Prostate gland (tissue), 2 donors: ENCODE measurements at regions not wholly inside any gene's neighbourhood (a gene's known extent, or its start where the extent isn't known, plus 50 kb on each side); places are given as distances from the start of the nearest gene placed in this dataset.

Experiments used
- DNase-seq: peaks from one replicate; pipeline ENCODE4 v3.0.0-alpha.2; 2019; ENCODE audit warnings: low spot score
- H3K27ac ChIP-seq, 2 donors: fragments of 200-600 bp; sonication (generic); 2 replicates each; pipeline ENCODE4 v1.5.1; 2017 to 2019
- H3K27me3 ChIP-seq: fragments of 200-600 bp; sonication (generic); replicated peaks from 2 replicates; pipeline ENCODE4 v1.5.1; 2019; ENCODE audit not compliant: insufficient read depth
- H3K36me3 ChIP-seq, 2 donors: fragments of 200-600 bp; sonication (generic); 1 replicate in 1 of 2; 2 replicates in 1 of 2; pipeline versions ENCODE4 v1.5.1 to v1.8.1; 2017 to 2019
- H3K4me1 ChIP-seq: fragments of 200-600 bp; sonication (generic); replicated peaks from 2 replicates; pipeline ENCODE4 v1.5.1; 2019
- H3K4me3 ChIP-seq, 2 donors: fragments of 200-600 bp; sonication (generic); 2 replicates each; pipeline ENCODE4 v1.5.1; 2017 to 2019
- H3K9me3 ChIP-seq: fragments of 200-600 bp; sonication (generic); 2 replicates; pipeline ENCODE4 v1.5.1; 2017
- CTCF ChIP-seq, 4 experiments: fragments of 200-600 bp in 2 of 4; fragments of 450-650 bp in 2 of 4; sonication (generic) in 2 of 4; IDR thresholded peaks; 1 replicate in 3 of 4; 2 replicates in 1 of 4; pipeline ENCODE4 v1.5.1; 2016 to 2019; ENCODE audit warnings: antibody characterized with exemption in 4 of 4, mild to moderate bottlenecking in 2 of 4, moderate library complexity in 2 of 4
- POLR2A ChIP-seq: fragments of 450-650 bp; IDR thresholded peaks from one replicate; pipeline ENCODE4 v1.6.1; 2016; ENCODE audit warnings: antibody characterized with exemption, mild to moderate bottlenecking
- POLR2AphosphoS5 ChIP-seq: sonication (generic); formaldehyde crosslinking; IDR thresholded peaks from one replicate; pipeline ENCODE4 v1.6.1; 2017; ENCODE audit warnings: antibody characterized with exemption
- WGBS: methylation state at CpG from one replicate; pipeline ENCODE4 v1.1.5; 2018; 5-methylcytosine and 5-hydroxymethylcytosine counted together
- intact Hi-C: fragments of 100-400 bp; cut with DNase I; formaldehyde crosslinking; loops from one replicate; pipeline ENCODE4 v1.14.2; 2022

- 17% methylated on average over 6 of the region's 6 CpGs for WGBS
- Histone ChIP-seq H3K4me3 (no peak overlapping the region), H3K27ac (no peak overlapping the region), H3K36me3 (no peaks in the 10 kb centered on the region), H3K4me1 (no peaks in the 10 kb centered on the region), H3K27me3 (no peaks in the 10 kb centered on the region), H3K9me3 (no peaks in the 10 kb centered on the region)
- no peak for DNase-seq
- TF ChIP-seq POLR2AphosphoS5 (no peak), CTCF (IDR thresholded peaks at IDR 0.05) (no peak), POLR2A (no peak)
- intact Hi-C loops, result no loop called here
Observed at GRCh38 chr13:54133746-54134145, 1105.1 kb downstream of the OLFM4 start.

GRCh38 chr13:54144828-54145227, 1116.2 kb downstream of the OLFM4 start:
- no peaks in the 10 kb centered on the region for H3K9me3 ChIP-seq
- no peak overlapping the region for H3K4me3 ChIP-seq

GRCh38 chr13:54150851-54151250, 1122.2 kb downstream of the OLFM4 start:
- Histone ChIP-seq H3K4me3 (no peak overlapping the region), H3K27me3 (no peaks in the 10 kb centered on the region), H3K4me1 (no peaks in the 10 kb centered on the region), H3K27ac (no peak overlapping the region), H3K9me3 (no peaks in the 10 kb centered on the region), H3K36me3 (no peaks in the 10 kb centered on the region)
- no peak for DNase-seq
- intact Hi-C loops, result no loop called here
- WGBS, result 91% methylated on average over 3 of the region's 3 CpGs
- no peak for TF ChIP-seq CTCF (IDR thresholded peaks at IDR 0.05)
- no peak for TF ChIP-seq POLR2A

More at GRCh38 chr13:54144828-54145227, 1116.2 kb downstream of the OLFM4 start:
- no peaks in the 10 kb centered on the region for H3K4me1 ChIP-seq
- WGBS, result 70% methylated on average over 3 of the region's 3 CpGs
- H3K27me3 ChIP-seq, result no peaks in the 10 kb centered on the region
- no peak for DNase-seq
- no peaks in the 10 kb centered on the region for H3K36me3 ChIP-seq
- intact Hi-C loops, result no loop called here
- no peak overlapping the region for H3K27ac ChIP-seq
- TF ChIP-seq POLR2AphosphoS5 (no peak), CTCF (IDR thresholded peaks at IDR 0.05) (no peak), POLR2A (no peak)

- no peak overlapping the region for H3K4me3 ChIP-seq
- no peaks in the 10 kb centered on the region for H3K27me3 ChIP-seq
- no peaks in the 10 kb centered on the region for H3K36me3 ChIP-seq
- intact Hi-C loops, result no loop called here
- no peak overlapping the region for H3K27ac ChIP-seq
- 90% methylated on average over 1 of the region's 1 CpG for WGBS
- H3K4me1 ChIP-seq, result no peaks in the 10 kb centered on the region
- DNase-seq, result no peak
- no peak for TF ChIP-seq CTCF (IDR thresholded peaks at IDR 0.05)
- TF ChIP-seq POLR2AphosphoS5, result no peak
- TF ChIP-seq POLR2A, result no peak
- no peaks in the 10 kb centered on the region for H3K9me3 ChIP-seq
Observed at GRCh38 chr13:54162069-54162468, 1133.5 kb downstream of the OLFM4 start.

GRCh38 chr13:54165581-54166215, 1137.1 kb downstream of the OLFM4 start:
- WGBS, result 32% methylated on average over 7 of the region's 7 CpGs

More at GRCh38 chr13:54165581-54166215, 1137.1 kb downstream of the OLFM4 start:
- H3K4me1 ChIP-seq, result no peaks in the 10 kb centered on the region
- H3K27ac ChIP-seq, result no peak overlapping the region
- no peaks in the 10 kb centered on the region for H3K9me3 ChIP-seq
- no peak overlapping the region for H3K4me3 ChIP-seq
- intact Hi-C loops, result no loop called here
- TF ChIP-seq POLR2AphosphoS5 (no peak), POLR2A (no peak), CTCF (IDR thresholded peaks at IDR 0.05) (no peak)
- DNase-seq, result no peak
- no peaks in the 10 kb centered on the region for H3K27me3 ChIP-seq
- no peaks in the 10 kb centered on the region for H3K36me3 ChIP-seq
